Fibroblast of lung (primary cell): ENCODE measurements at regions not wholly inside any gene's neighbourhood (a gene's known extent, or its start where the extent isn't known, plus 50 kb on each side); places are given as distances from the start of the nearest gene placed in this dataset.

Source experiments
- DNase-seq, 2 donors: peaks; one replicate each; pipeline versions ENCODE4 v3.0.0 to v3.0.0-alpha.2; 2010; ENCODE audit warnings: low read depth in 2 of 2
- H2AFZ ChIP-seq: 2 replicates; pipeline ENCODE4 v1.5.1; 2012; ENCODE audit warnings: low read length, control low read depth, inconsistent platforms
- H3K27ac ChIP-seq: 2 replicates; pipeline ENCODE4 v1.5.1; 2011; ENCODE audit warnings: low read length, control low read depth; ENCODE audit not compliant: insufficient read depth
- H3K27me3 ChIP-seq: 2 replicates; pipeline ENCODE4 v1.5.1; 2011; ENCODE audit warnings: mild to moderate bottlenecking, low read length; ENCODE audit not compliant: control insufficient read depth, insufficient read depth
- H3K36me3 ChIP-seq: 2 replicates; pipeline ENCODE4 v1.5.1; 2011; ENCODE audit warnings: low read length; ENCODE audit not compliant: control insufficient read depth, insufficient read depth
- H3K4me1 ChIP-seq: 2 replicates; pipeline ENCODE4 v1.5.1; 2011; ENCODE audit warnings: low read length; ENCODE audit not compliant: control insufficient read depth, insufficient read depth; ENCODE audit errors: extremely low read depth
- H3K4me2 ChIP-seq: 2 replicates; pipeline ENCODE4 v1.5.1; 2011; ENCODE audit warnings: low read length, control low read depth; ENCODE audit not compliant: insufficient read depth; ENCODE audit errors: extremely low read depth
- H3K4me3 ChIP-seq, 4 experiments: fragments of 200-600 bp in 1 of 4; sonication (generic) in 1 of 4; replicated peaks in 1 of 4; 2 replicates each; pipeline ENCODE4 v1.5.1; 2011 to 2016; ENCODE audit warnings: low read length in 4 of 4, low read depth in 3 of 4, mild to moderate bottlenecking in 3 of 4, control low read depth in 2 of 4, inconsistent platforms in 1 of 4, mixed read lengths in 1 of 4; ENCODE audit not compliant: insufficient read depth in 1 of 4; ENCODE audit errors: control extremely low read depth in 1 of 4
- H3K79me2 ChIP-seq: 2 replicates; pipeline ENCODE4 v1.5.1; 2012; ENCODE audit warnings: mild to moderate bottlenecking, low read length, inconsistent platforms; ENCODE audit not compliant: control insufficient read depth, insufficient read depth
- H3K9ac ChIP-seq: 2 replicates; pipeline ENCODE4 v1.5.1; 2011; ENCODE audit warnings: mild to moderate bottlenecking, low read length, control low read depth; ENCODE audit not compliant: insufficient read depth
- H3K9me3 ChIP-seq: 2 replicates; pipeline ENCODE4 v1.5.1; 2012; ENCODE audit warnings: low read depth, low read length; ENCODE audit not compliant: control insufficient read depth, insufficient read depth
- H4K20me1 ChIP-seq: 2 replicates; pipeline ENCODE4 v1.5.1; 2011; ENCODE audit warnings: low read length; ENCODE audit not compliant: control insufficient read depth, insufficient read depth; ENCODE audit errors: extremely low read depth
- EZH2 ChIP-seq: IDR thresholded peaks from 2 replicates; pipeline ENCODE4 v1.5.1; 2012; ENCODE audit warnings: low read length, control low read depth, mild to moderate bottlenecking; ENCODE audit errors: missing control alignments
- TF ChIP-seq, protein P1 (sequence below), 2 donors: IDR thresholded peaks in 1 of 2; conservative IDR thresholded peaks in 1 of 2; 1 replicate in 1 of 2; 2 replicates in 1 of 2; pipeline ENCODE4 v1.5.1; 2011 to 2012; ENCODE audit warnings: low read length in 2 of 2, control low read depth in 1 of 2, inconsistent platforms in 1 of 2, low read depth in 1 of 2, mild to moderate bottlenecking in 1 of 2

DNA sequence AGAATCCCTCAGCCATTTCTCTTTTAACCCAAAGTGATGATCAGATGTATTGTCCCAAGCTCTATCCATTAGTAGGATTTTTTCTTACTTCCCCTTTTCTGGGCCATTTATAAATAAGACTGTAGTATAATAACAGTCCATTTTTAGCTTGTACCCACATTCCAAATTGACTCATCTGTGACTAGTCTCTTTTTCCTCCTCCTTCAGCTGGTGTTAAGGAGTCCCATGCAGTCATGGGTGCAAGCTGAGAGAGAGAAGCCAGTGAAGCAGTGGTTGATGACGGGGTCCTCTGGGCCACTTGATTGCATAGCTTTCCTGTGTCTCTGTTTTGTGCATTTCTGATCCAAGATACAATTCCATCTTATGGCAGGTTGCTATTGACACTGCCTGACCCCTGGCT is 476.0 kb upstream of the CD180 start:
- no peak overlapping the region for H3K4me2 ChIP-seq
- peak in 1 of 2 donors; percentile 34 for DNase-seq

DNA sequence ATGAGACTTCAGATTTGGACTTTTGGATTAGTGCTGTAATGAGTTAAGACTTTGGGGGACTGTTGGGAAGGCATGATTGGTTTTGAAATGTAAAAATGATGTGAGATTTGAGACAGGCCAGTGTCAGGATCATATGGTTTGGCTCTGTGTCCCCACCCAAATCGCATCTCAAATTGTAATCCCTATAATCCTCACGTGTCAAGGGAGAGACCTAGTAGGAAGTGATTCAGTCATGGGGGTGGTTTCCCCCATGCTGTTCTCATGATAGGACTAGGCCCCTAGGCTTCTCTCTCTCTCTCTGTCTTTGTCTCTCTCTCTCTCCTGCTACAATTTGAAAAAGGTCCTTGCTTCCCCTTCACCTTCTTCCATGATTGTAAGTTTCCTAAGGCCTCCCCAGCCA is 473.3 kb upstream of the CD180 start:
- no peak overlapping the region for H3K27ac ChIP-seq
- no peak overlapping the region for H3K9ac ChIP-seq
- no peaks in the 10 kb centered on the region for H3K4me1 ChIP-seq
- no peak overlapping the region for H3K4me3 ChIP-seq
- H3K9me3 ChIP-seq = no peaks in the 10 kb centered on the region
- no peaks in the 10 kb centered on the region for H3K36me3 ChIP-seq
- H3K4me2 ChIP-seq = no peak overlapping the region
- no peaks in the 10 kb centered on the region for H3K79me2 ChIP-seq
- no peaks in the 10 kb centered on the region for H3K27me3 ChIP-seq
- no peaks in the 10 kb centered on the region for H4K20me1 ChIP-seq
- TF ChIP-seq, protein P1, sequence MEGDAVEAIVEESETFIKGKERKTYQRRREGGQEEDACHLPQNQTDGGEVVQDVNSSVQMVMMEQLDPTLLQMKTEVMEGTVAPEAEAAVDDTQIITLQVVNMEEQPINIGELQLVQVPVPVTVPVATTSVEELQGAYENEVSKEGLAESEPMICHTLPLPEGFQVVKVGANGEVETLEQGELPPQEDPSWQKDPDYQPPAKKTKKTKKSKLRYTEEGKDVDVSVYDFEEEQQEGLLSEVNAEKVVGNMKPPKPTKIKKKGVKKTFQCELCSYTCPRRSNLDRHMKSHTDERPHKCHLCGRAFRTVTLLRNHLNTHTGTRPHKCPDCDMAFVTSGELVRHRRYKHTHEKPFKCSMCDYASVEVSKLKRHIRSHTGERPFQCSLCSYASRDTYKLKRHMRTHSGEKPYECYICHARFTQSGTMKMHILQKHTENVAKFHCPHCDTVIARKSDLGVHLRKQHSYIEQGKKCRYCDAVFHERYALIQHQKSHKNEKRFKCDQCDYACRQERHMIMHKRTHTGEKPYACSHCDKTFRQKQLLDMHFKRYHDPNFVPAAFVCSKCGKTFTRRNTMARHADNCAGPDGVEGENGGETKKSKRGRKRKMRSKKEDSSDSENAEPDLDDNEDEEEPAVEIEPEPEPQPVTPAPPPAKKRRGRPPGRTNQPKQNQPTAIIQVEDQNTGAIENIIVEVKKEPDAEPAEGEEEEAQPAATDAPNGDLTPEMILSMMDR (conservative IDR thresholded peaks at IDR 0.05 in 1 of 2, IDR thresholded peaks at IDR 0.05 in 1 of 2; ENCODE audit: low read depth in 1 of 2, low read length in 2 of 2) = no peak
- no peak for TF ChIP-seq EZH2
- no peak for DNase-seq
- H2AFZ ChIP-seq = no peak overlapping the region

More for the DNA sequence above, 476.0 kb upstream of the CD180 start:
- TF ChIP-seq, protein P1 (conservative IDR thresholded peaks at IDR 0.05 in 1 of 2, IDR thresholded peaks at IDR 0.05 in 1 of 2; ENCODE audit: low read depth in 1 of 2, low read length in 2 of 2) = no peak
- no peak for TF ChIP-seq EZH2
- no peaks in the 10 kb centered on the region for H4K20me1 ChIP-seq
- H3K36me3 ChIP-seq = no peaks in the 10 kb centered on the region
- no peaks in the 10 kb centered on the region for H3K79me2 ChIP-seq
- H3K27ac ChIP-seq = no peak overlapping the region
- no peaks in the 10 kb centered on the region for H3K9me3 ChIP-seq
- H3K4me3 ChIP-seq = no peak overlapping the region
- no peak overlapping the region for H2AFZ ChIP-seq
- H3K27me3 ChIP-seq = no peaks in the 10 kb centered on the region
- H3K9ac ChIP-seq = no peak overlapping the region
- no peaks in the 10 kb centered on the region for H3K4me1 ChIP-seq

DNA sequence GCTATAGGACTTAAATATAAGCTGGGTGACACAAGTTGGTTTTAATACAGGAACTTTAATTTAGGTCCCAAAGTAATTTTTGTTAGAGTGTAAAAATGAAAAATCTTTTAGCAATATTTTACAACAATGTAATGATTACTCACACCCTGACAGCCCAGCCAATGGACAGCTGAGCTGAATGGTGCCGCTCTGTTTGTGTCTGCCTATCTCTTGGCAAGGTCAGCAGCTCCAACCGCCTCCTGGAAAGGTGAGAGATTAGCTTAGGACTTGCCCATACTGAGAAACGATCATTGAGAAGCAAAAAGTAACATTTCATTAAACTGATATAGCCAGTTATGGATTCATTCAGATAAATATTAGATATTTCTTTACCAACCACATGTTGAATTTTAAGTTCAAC is 463.6 kb upstream of the CD180 start:
- no peaks in the 10 kb centered on the region for H3K4me1 ChIP-seq
- H2AFZ ChIP-seq = no peak overlapping the region

More for the DNA sequence above, 463.6 kb upstream of the CD180 start:
- Histone ChIP-seq H3K27ac (no peak overlapping the region), H3K4me2 (no peak overlapping the region), H3K36me3 (no peaks in the 10 kb centered on the region), H3K4me3 (no peak overlapping the region), H3K9me3 (no peaks in the 10 kb centered on the region), H4K20me1 (no peaks in the 10 kb centered on the region), H3K79me2 (no peaks in the 10 kb centered on the region), H3K27me3 (no peaks in the 10 kb centered on the region), H3K9ac (no peak overlapping the region)
- no peak for DNase-seq
- TF ChIP-seq EZH2 = no peak
- TF ChIP-seq, protein P1 (conservative IDR thresholded peaks at IDR 0.05 in 1 of 2, IDR thresholded peaks at IDR 0.05 in 1 of 2; ENCODE audit: low read depth in 1 of 2, low read length in 2 of 2) = no peak
